ENCODE measurements at regions not wholly inside any gene's neighbourhood (a gene's known extent, or its start where the extent isn't known, plus 50 kb on each side); places are given as distances from the start of the nearest gene placed in this dataset.

GRCh38 chr15:96916750-96917149 is 586.2 kb downstream of the NR2F2 start:
- no peak for TF ChIP-seq CTCF (IDR thresholded peaks at IDR 0.05; ENCODE audit: unreplicated experiment)
- CTCF ChIA-PET: no interaction called here
- intact Hi-C loops (cut with micrococcal nuclease; ENCODE audit: unreplicated experiment): no loop called here
- Mint-ChIP-seq H3K4me1 (ENCODE audit: low read depth, unreplicated experiment) (no peaks in the 10 kb centered on the region), H3K36me3 (ENCODE audit: insufficient read depth, unreplicated experiment) (no peaks in the 10 kb centered on the region), H3K9me3 (ENCODE audit: low read depth, unreplicated experiment) (peaks cover 13% of the 10 kb centered on the region), H3K27me3 (ENCODE audit: unreplicated experiment) (no peaks in the 10 kb centered on the region), H3K4me3 (ENCODE audit: low read depth, unreplicated experiment) (no peak overlapping the region), H3K27ac (ENCODE audit: unreplicated experiment) (no peak overlapping the region)
- BruUV-seq (replicated peaks): no TSS peak
- no peak for DNase-seq

GRCh38 chr15:96924570-96924969 is 594.1 kb downstream of the NR2F2 start:
- DNase-seq: no peak
- Mint-ChIP-seq H3K36me3 (ENCODE audit: insufficient read depth, unreplicated experiment) (no peaks in the 10 kb centered on the region), H3K27ac (ENCODE audit: unreplicated experiment) (no peak overlapping the region), H3K4me3 (ENCODE audit: low read depth, unreplicated experiment) (no peak overlapping the region), H3K9me3 (ENCODE audit: low read depth, unreplicated experiment) (peaks cover 8% of the 10 kb centered on the region), H3K27me3 (ENCODE audit: unreplicated experiment) (no peaks in the 10 kb centered on the region), H3K4me1 (ENCODE audit: low read depth, unreplicated experiment) (no peaks in the 10 kb centered on the region)
- TF ChIP-seq CTCF (IDR thresholded peaks at IDR 0.05; ENCODE audit: unreplicated experiment): no peak
- intact Hi-C loops (cut with micrococcal nuclease; ENCODE audit: unreplicated experiment): no loop called here
- CTCF ChIA-PET: interaction anchor here (1.7 kb wide), 1 partner anchor 12 kb away, joined by 4 read pairs; no protein-coding TSS in a partner anchor
- BruUV-seq (replicated peaks): no TSS peak

GRCh38 chr15:96947296-96948229 is 617.1 kb downstream of the NR2F2 start:
- no peak overlapping the region for H3K4me3 Mint-ChIP-seq (ENCODE audit: low read depth, unreplicated experiment)
- intact Hi-C loops (cut with micrococcal nuclease; ENCODE audit: unreplicated experiment): no loop called here
- CTCF ChIA-PET: interaction anchor here (0.6 to 0.7 kb wide), 4 partner anchors 8 to 1873 kb away, joined by 3 to 6 read pairs (median 4); no protein-coding TSS in a partner anchor
- no peak overlapping the region for H3K27ac Mint-ChIP-seq (ENCODE audit: unreplicated experiment)
- no peaks in the 10 kb centered on the region for H3K4me1 Mint-ChIP-seq (ENCODE audit: low read depth, unreplicated experiment)
- H3K9me3 Mint-ChIP-seq (ENCODE audit: low read depth, unreplicated experiment): peaks cover 3% of the 10 kb centered on the region
- H3K27me3 Mint-ChIP-seq (ENCODE audit: unreplicated experiment): no peaks in the 10 kb centered on the region
- BruUV-seq (replicated peaks): no TSS peak
- no peak for TF ChIP-seq CTCF (IDR thresholded peaks at IDR 0.05; ENCODE audit: unreplicated experiment)
- H3K36me3 Mint-ChIP-seq (ENCODE audit: insufficient read depth, unreplicated experiment): no peaks in the 10 kb centered on the region
- DNase-seq: no peak

GRCh38 chr15:96948981-96949380 is 618.5 kb downstream of the NR2F2 start:
- no peaks in the 10 kb centered on the region for H3K4me1 Mint-ChIP-seq (ENCODE audit: low read depth, unreplicated experiment)
- DNase-seq: no peak
- no peak overlapping the region for H3K4me3 Mint-ChIP-seq (ENCODE audit: low read depth, unreplicated experiment)
- no TSS peak for BruUV-seq (replicated peaks)
- H3K27ac Mint-ChIP-seq (ENCODE audit: unreplicated experiment): no peak overlapping the region
- TF ChIP-seq CTCF (IDR thresholded peaks at IDR 0.05; ENCODE audit: unreplicated experiment): no peak
- intact Hi-C loops (cut with micrococcal nuclease; ENCODE audit: unreplicated experiment): no loop called here
- no peaks in the 10 kb centered on the region for H3K36me3 Mint-ChIP-seq (ENCODE audit: insufficient read depth, unreplicated experiment)
- H3K27me3 Mint-ChIP-seq (ENCODE audit: unreplicated experiment): no peaks in the 10 kb centered on the region
- CTCF ChIA-PET: no interaction called here
- peaks cover 3% of the 10 kb centered on the region for H3K9me3 Mint-ChIP-seq (ENCODE audit: low read depth, unreplicated experiment)

Data from Calu3 (cell line).